HEK293 (cell line): ENCODE measurements at regions not wholly inside any gene's neighbourhood (a gene's known extent, or its start where the extent isn't known, plus 50 kb on each side); places are given as distances from the start of the nearest gene placed in this dataset.

Source experiments
- EGR2 ChIP-seq: fragments of 450-650 bp; formaldehyde crosslinking; IDR thresholded peaks from 2 replicates; pipeline ENCODE4 v1.5.1; 2016; ENCODE audit warnings: low read depth, missing biosample characterization, missing genetic modification characterization
- KLF16 ChIP-seq: fragments of 450-650 bp; formaldehyde crosslinking; IDR thresholded peaks from 2 replicates; pipeline ENCODE4 v1.5.1; 2017; ENCODE audit warnings: missing biosample characterization, missing genetic modification characterization
- PATZ1 ChIP-seq: fragments of 450-650 bp; formaldehyde crosslinking; IDR thresholded peaks from 2 replicates; pipeline ENCODE4 v1.5.1; 2016; ENCODE audit warnings: missing biosample characterization, missing genetic modification characterization
- PRDM4 ChIP-seq: fragments of 450-650 bp; formaldehyde crosslinking; IDR thresholded peaks from 2 replicates; pipeline ENCODE4 v1.5.1; 2017; ENCODE audit warnings: missing biosample characterization, missing genetic modification characterization
- RBAK ChIP-seq: fragments of 450-650 bp; formaldehyde crosslinking; IDR thresholded peaks from 2 replicates; pipeline ENCODE4 v1.5.1; 2016; ENCODE audit warnings: missing biosample characterization, missing genetic modification characterization
- SCRT1 ChIP-seq: fragments of 450-650 bp; formaldehyde crosslinking; IDR thresholded peaks from 2 replicates; pipeline ENCODE4 v1.5.1; 2016; ENCODE audit warnings: missing biosample characterization, missing genetic modification characterization, borderline replicate concordance
- SETDB1 ChIP-seq: IDR thresholded peaks from one replicate; pipeline ENCODE4 v1.6.1; 2017; ENCODE audit warnings: mild to moderate bottlenecking, low read length, moderate library complexity, mixed read lengths; ENCODE audit not compliant: insufficient read length
- TCF7L2 ChIP-seq: IDR thresholded peaks from 2 replicates; pipeline ENCODE4 v1.6.1; 2011; ENCODE audit warnings: low read depth, mild to moderate bottlenecking, inconsistent platforms, low read length, moderate library complexity, borderline replicate concordance
- ZFHX2 ChIP-seq: fragments of 450-650 bp; formaldehyde crosslinking; conservative IDR thresholded peaks from 2 replicates; pipeline ENCODE4 v1.5.1; 2016; ENCODE audit warnings: missing biosample characterization, missing genetic modification characterization
- ZNF140 ChIP-seq: fragments of 450-650 bp; formaldehyde crosslinking; IDR thresholded peaks from 2 replicates; pipeline ENCODE4 v1.5.1; 2016; ENCODE audit warnings: missing biosample characterization, missing genetic modification characterization
- ZNF174 ChIP-seq: fragments of 450-650 bp; formaldehyde crosslinking; IDR thresholded peaks from 2 replicates; pipeline ENCODE4 v1.5.0; 2017; ENCODE audit warnings: missing biosample characterization, mild to moderate bottlenecking, missing genetic modification characterization
- ZNF214 ChIP-seq: fragments of 450-650 bp; formaldehyde crosslinking; IDR thresholded peaks from 2 replicates; pipeline ENCODE4 v1.5.1; 2017; ENCODE audit warnings: missing biosample characterization, mild to moderate bottlenecking, missing genetic modification characterization, borderline replicate concordance
- ZNF239 ChIP-seq: fragments of 450-650 bp; formaldehyde crosslinking; IDR thresholded peaks from 2 replicates; pipeline ENCODE4 v1.5.1; 2016; ENCODE audit warnings: missing biosample characterization, missing genetic modification characterization
- ZNF362 ChIP-seq: fragments of 450-650 bp; formaldehyde crosslinking; IDR thresholded peaks from 2 replicates; pipeline ENCODE4 v1.5.1; 2016; ENCODE audit warnings: missing biosample characterization, missing genetic modification characterization
- ZNF404 ChIP-seq: fragments of 450-650 bp; formaldehyde crosslinking; IDR thresholded peaks from 2 replicates; pipeline ENCODE4 v1.5.1; 2017; ENCODE audit warnings: missing biosample characterization, missing genetic modification characterization
- ZNF416 ChIP-seq: fragments of 450-650 bp; formaldehyde crosslinking; IDR thresholded peaks from 2 replicates; pipeline ENCODE4 v1.5.1; 2016; ENCODE audit warnings: missing biosample characterization, missing genetic modification characterization
- ZNF501 ChIP-seq: fragments of 450-650 bp; formaldehyde crosslinking; IDR thresholded peaks from 2 replicates; pipeline ENCODE4 v1.5.1; 2016; ENCODE audit warnings: missing biosample characterization, missing genetic modification characterization
- ZNF510 ChIP-seq: fragments of 450-650 bp; formaldehyde crosslinking; IDR thresholded peaks from 2 replicates; pipeline ENCODE4 v1.5.1; 2018; ENCODE audit warnings: mild to moderate bottlenecking, missing genetic modification characterization, missing biosample characterization; ENCODE audit not compliant: insufficient replicate concordance
- ZNF518A ChIP-seq: fragments of 450-650 bp; formaldehyde crosslinking; conservative IDR thresholded peaks from 2 replicates; pipeline ENCODE4 v1.5.1; 2016; ENCODE audit warnings: low read depth, missing biosample characterization, missing genetic modification characterization
- ZNF529 ChIP-seq: fragments of 450-650 bp; formaldehyde crosslinking; IDR thresholded peaks from 2 replicates; pipeline ENCODE4 v1.5.1; 2017; ENCODE audit warnings: missing genetic modification characterization, missing biosample characterization; ENCODE audit not compliant: insufficient replicate concordance
- ZNF639 ChIP-seq: fragments of 450-650 bp; formaldehyde crosslinking; IDR thresholded peaks from 2 replicates; pipeline ENCODE4 v1.5.1; 2016; ENCODE audit warnings: missing biosample characterization, missing genetic modification characterization
- ZNF830 ChIP-seq: fragments of 450-650 bp; IDR thresholded peaks from 2 replicates; pipeline ENCODE4 v1.5.0; 2018; ENCODE audit warnings: missing biosample characterization, missing genetic modification characterization, low read depth, mild to moderate bottlenecking, moderate library complexity
- TF ChIP-seq, protein P1 (sequence below): fragments of 450-650 bp; formaldehyde crosslinking; conservative IDR thresholded peaks from 2 replicates; pipeline ENCODE4 v1.5.1; 2016; ENCODE audit warnings: low read depth, missing biosample characterization, missing genetic modification characterization

GRCh38 chr9:81393985-81394811, 295.1 kb downstream of the TLE1 start (continued):
- TF ChIP-seq ZNF501 (tag by site-specific recombination) (no peak), ZNF239 (no peak), ZNF174 (no peak), ZNF830 (no peak), KLF16 (tag by site-specific recombination) (no peak), ZFHX2 (tag by site-specific recombination) (no peak), PATZ1 (tag by site-specific recombination) (no peak; the same call in 1 of the 2 replicates), SCRT1 (tag by site-specific recombination) (no peak), EGR2 (tag by site-specific recombination) (no peak), ZNF416 (tag by site-specific recombination) (no peak), RBAK (tag by site-specific recombination) (no peak), ZNF518A (tag by site-specific recombination) (no peak; the same call in 1 of the 2 replicates), ZNF404 (tag by site-specific recombination) (no peak), SETDB1 (no peak), ZNF529 (tag by site-specific recombination) (no peak), PRDM4 (tag by site-specific recombination) (peak; percentile 74), ZNF140 (no peak), ZNF214 (tag by site-specific recombination) (no peak), ZNF639 (0 out of 2 replicates have a peak, but pooled peaks have one; percentile 14), ZNF362 (tag by site-specific recombination) (no peak), ZNF510 (tag by site-specific recombination) (no peak), TCF7L2 (peak; percentile 41)
- TF ChIP-seq, protein P1, sequence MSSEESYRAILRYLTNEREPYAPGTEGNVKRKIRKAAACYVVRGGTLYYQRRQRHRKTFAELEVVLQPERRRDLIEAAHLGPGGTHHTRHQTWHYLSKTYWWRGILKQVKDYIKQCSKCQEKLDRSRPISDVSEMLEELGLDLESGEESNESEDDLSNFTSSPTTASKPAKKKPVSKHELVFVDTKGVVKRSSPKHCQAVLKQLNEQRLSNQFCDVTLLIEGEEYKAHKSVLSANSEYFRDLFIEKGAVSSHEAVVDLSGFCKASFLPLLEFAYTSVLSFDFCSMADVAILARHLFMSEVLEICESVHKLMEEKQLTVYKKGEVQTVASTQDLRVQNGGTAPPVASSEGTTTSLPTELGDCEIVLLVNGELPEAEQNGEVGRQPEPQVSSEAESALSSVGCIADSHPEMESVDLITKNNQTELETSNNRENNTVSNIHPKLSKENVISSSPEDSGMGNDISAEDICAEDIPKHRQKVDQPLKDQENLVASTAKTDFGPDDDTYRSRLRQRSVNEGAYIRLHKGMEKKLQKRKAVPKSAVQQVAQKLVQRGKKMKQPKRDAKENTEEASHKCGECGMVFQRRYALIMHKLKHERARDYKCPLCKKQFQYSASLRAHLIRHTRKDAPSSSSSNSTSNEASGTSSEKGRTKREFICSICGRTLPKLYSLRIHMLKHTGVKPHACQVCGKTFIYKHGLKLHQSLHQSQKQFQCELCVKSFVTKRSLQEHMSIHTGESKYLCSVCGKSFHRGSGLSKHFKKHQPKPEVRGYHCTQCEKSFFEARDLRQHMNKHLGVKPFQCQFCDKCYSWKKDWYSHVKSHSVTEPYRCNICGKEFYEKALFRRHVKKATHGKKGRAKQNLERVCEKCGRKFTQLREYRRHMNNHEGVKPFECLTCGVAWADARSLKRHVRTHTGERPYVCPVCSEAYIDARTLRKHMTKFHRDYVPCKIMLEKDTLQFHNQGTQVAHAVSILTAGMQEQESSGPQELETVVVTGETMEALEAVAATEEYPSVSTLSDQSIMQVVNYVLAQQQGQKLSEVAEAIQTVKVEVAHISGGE (tag by site-specific recombination): no peak
